ENCODE measurements at regions not wholly inside any gene's neighbourhood (a gene's known extent, or its start where the extent isn't known, plus 50 kb on each side); places are given as distances from the start of the nearest gene placed in this dataset.

DNA sequence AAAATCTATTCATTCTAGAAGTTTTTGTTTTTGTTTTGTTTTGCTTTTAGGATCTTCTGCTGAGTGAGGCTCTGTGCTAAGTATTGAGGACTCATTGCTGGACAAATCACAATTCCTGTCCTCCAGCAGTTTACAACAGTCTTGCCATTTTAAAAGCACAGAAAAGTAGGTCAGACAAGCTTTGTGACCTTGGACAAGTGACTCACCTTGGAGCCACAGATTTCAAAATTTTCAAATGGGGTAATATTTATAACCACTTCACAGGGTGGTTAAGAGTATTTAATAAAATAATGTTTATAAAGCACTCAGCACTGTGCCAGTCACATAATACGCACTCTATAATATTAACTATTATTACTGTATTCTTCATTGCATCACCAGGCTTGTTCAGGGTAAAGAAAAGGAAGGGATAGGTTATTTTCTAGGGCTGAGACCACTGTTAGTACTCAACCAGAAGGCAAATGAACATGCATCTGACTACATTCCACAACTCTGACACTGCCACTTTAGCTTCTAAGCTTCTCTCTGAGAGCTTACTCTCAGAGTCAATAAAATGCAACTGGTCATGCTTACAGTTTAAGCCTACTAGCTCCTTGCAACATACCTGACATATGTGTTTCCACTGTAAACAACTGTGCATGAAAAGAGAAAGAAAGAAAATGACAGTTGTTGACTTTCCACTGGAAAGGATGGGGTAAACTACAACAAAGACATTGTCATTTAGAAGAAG is 63.2 kb upstream of the FIBIN start:
- intact Hi-C loops (cut with micrococcal nuclease; ENCODE audit: unreplicated experiment) (no loop called here), in situ Hi-C loops (cut with HindIII; ENCODE audit: low pct_unique_long_range_greater_than_20kb, low sequenced_read_pairs) (no loop called here)
- DNase-seq (ENCODE audit: low read depth, low spot score) (no peak), ATAC-seq (no peak)
- TF ChIP-seq, protein P1, sequence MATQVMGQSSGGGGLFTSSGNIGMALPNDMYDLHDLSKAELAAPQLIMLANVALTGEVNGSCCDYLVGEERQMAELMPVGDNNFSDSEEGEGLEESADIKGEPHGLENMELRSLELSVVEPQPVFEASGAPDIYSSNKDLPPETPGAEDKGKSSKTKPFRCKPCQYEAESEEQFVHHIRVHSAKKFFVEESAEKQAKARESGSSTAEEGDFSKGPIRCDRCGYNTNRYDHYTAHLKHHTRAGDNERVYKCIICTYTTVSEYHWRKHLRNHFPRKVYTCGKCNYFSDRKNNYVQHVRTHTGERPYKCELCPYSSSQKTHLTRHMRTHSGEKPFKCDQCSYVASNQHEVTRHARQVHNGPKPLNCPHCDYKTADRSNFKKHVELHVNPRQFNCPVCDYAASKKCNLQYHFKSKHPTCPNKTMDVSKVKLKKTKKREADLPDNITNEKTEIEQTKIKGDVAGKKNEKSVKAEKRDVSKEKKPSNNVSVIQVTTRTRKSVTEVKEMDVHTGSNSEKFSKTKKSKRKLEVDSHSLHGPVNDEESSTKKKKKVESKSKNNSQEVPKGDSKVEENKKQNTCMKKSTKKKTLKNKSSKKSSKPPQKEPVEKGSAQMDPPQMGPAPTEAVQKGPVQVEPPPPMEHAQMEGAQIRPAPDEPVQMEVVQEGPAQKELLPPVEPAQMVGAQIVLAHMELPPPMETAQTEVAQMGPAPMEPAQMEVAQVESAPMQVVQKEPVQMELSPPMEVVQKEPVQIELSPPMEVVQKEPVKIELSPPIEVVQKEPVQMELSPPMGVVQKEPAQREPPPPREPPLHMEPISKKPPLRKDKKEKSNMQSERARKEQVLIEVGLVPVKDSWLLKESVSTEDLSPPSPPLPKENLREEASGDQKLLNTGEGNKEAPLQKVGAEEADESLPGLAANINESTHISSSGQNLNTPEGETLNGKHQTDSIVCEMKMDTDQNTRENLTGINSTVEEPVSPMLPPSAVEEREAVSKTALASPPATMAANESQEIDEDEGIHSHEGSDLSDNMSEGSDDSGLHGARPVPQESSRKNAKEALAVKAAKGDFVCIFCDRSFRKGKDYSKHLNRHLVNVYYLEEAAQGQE (IDR thresholded peaks at IDR 0.05; ENCODE audit: insufficient read depth in 1 of 2, low read depth in 2 of 2, low read length in 1 of 2) = no peak
- TF ChIP-seq TCF7L2 (IDR thresholded peaks at IDR 0.05; ENCODE audit: low read depth, low read length) (no peak), POLR2AphosphoS5 (IDR thresholded peaks at IDR 0.05; ENCODE audit: low read depth, low read length) (no peak), SIN3A (IDR thresholded peaks at IDR 0.05; ENCODE audit: borderline replicate concordance, insufficient read depth, low read depth, low read length) (no peak)
- TF ChIP-seq, protein P2, sequence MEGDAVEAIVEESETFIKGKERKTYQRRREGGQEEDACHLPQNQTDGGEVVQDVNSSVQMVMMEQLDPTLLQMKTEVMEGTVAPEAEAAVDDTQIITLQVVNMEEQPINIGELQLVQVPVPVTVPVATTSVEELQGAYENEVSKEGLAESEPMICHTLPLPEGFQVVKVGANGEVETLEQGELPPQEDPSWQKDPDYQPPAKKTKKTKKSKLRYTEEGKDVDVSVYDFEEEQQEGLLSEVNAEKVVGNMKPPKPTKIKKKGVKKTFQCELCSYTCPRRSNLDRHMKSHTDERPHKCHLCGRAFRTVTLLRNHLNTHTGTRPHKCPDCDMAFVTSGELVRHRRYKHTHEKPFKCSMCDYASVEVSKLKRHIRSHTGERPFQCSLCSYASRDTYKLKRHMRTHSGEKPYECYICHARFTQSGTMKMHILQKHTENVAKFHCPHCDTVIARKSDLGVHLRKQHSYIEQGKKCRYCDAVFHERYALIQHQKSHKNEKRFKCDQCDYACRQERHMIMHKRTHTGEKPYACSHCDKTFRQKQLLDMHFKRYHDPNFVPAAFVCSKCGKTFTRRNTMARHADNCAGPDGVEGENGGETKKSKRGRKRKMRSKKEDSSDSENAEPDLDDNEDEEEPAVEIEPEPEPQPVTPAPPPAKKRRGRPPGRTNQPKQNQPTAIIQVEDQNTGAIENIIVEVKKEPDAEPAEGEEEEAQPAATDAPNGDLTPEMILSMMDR (IDR thresholded peaks at IDR 0.05) = no peak
- no peaks in the 10 kb centered on the region for H3K27me3 ChIP-seq (ENCODE audit: control insufficient read depth, insufficient read depth, low read length)
- H3K9me3 ChIP-seq (ENCODE audit: control insufficient read depth, insufficient read depth, low read depth, low read length) = no peaks in the 10 kb centered on the region
- H3K27ac ChIP-seq (ENCODE audit: low read length) = no peak overlapping the region
- ChIA-PET POLR2A (no interaction called here), CTCF (no interaction called here)
- H3K4me3 ChIP-seq (ENCODE audit: low read depth in 2 of 2, low read length in 2 of 2) = no peak overlapping the region
- no TSS peak for BruUV-seq (replicated peaks)
- H3K4me1 ChIP-seq (ENCODE audit: control insufficient read depth, insufficient read depth, low read length) = no peaks in the 10 kb centered on the region
- H3K36me3 ChIP-seq (ENCODE audit: control insufficient read depth, insufficient read depth, low read length) = no peaks in the 10 kb centered on the region

DNA sequence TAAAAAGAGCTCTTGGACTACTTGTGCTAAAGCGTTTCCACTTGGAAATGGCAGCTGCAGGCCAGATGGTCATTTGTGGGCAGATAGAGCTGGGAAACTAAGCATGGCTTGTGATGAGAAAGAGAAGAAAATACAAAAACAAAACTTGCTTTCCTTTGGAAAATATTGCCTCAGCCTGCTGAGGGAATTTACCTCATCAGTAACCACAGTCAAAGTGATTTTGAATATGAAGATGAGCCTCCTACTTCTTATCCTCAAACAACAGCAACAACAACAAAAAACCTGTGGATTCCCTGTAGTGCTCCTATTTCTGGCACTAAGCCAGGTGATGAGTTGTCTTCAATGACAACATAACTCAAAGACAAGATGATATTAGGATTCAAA is 62.7 kb upstream of the FIBIN start:
- Histone ChIP-seq H3K27me3 (ENCODE audit: control insufficient read depth, insufficient read depth, low read length) (no peaks in the 10 kb centered on the region), H3K4me3 (ENCODE audit: low read depth in 2 of 2, low read length in 2 of 2) (no peak overlapping the region), H3K27ac (ENCODE audit: low read length) (no peak overlapping the region), H3K9me3 (ENCODE audit: control insufficient read depth, insufficient read depth, low read depth, low read length) (no peaks in the 10 kb centered on the region), H3K36me3 (ENCODE audit: control insufficient read depth, insufficient read depth, low read length) (no peaks in the 10 kb centered on the region), H3K4me1 (ENCODE audit: control insufficient read depth, insufficient read depth, low read length) (no peaks in the 10 kb centered on the region)
- in situ Hi-C loops (cut with HindIII; ENCODE audit: low pct_unique_long_range_greater_than_20kb, low sequenced_read_pairs) (no loop called here), intact Hi-C loops (cut with micrococcal nuclease; ENCODE audit: unreplicated experiment) (no loop called here)
- ChIA-PET POLR2A (no interaction called here), CTCF (no interaction called here)
- no peak for TF ChIP-seq SIN3A (IDR thresholded peaks at IDR 0.05; ENCODE audit: borderline replicate concordance, insufficient read depth, low read depth, low read length)
- no TSS peak for BruUV-seq (replicated peaks)
- DNase-seq (ENCODE audit: low read depth, low spot score) = no peak
- ATAC-seq = no peak

DNA sequence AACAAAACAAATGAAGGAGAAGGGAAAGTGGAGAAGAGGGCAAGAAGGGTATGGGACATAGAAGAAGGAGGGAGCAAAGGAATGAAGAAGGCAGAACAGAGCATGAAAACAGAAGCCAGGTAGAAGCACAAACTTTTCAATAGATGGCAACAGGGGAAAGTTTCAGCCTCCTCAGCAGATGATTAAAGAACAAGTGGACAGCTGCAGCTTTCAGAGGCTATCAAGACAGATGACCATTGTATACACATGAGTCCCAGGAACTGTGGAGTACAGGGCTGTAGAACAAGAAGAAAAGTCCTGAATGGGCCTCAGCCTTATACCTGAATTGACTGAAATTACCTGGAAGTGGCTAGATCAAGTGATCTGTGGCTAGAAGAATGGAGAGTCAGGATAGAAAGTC is 62.0 kb upstream of the FIBIN start:
- Histone ChIP-seq H3K4me3 (ENCODE audit: low read depth in 2 of 2, low read length in 2 of 2) (no peak overlapping the region), H3K9me3 (ENCODE audit: control insufficient read depth, insufficient read depth, low read depth, low read length) (no peaks in the 10 kb centered on the region), H3K36me3 (ENCODE audit: control insufficient read depth, insufficient read depth, low read length) (no peaks in the 10 kb centered on the region), H3K4me1 (ENCODE audit: control insufficient read depth, insufficient read depth, low read length) (no peaks in the 10 kb centered on the region), H3K27me3 (ENCODE audit: control insufficient read depth, insufficient read depth, low read length) (no peaks in the 10 kb centered on the region), H3K27ac (ENCODE audit: low read length) (no peak overlapping the region)
- BruUV-seq (replicated peaks) = no TSS peak
- TF ChIP-seq POLR2AphosphoS5 (IDR thresholded peaks at IDR 0.05; ENCODE audit: low read depth, low read length) = no peak
- TF ChIP-seq TCF7L2 (IDR thresholded peaks at IDR 0.05; ENCODE audit: low read depth, low read length) = no peak
- TF ChIP-seq, protein P2 (IDR thresholded peaks at IDR 0.05) = no peak
- TF ChIP-seq SIN3A (IDR thresholded peaks at IDR 0.05; ENCODE audit: borderline replicate concordance, insufficient read depth, low read depth, low read length) = no peak
- TF ChIP-seq, protein P1 (IDR thresholded peaks at IDR 0.05; ENCODE audit: insufficient read depth in 1 of 2, low read depth in 2 of 2, low read length in 1 of 2) = no peak
- intact Hi-C loops (cut with micrococcal nuclease; ENCODE audit: unreplicated experiment) (no loop called here), in situ Hi-C loops (cut with HindIII; ENCODE audit: low pct_unique_long_range_greater_than_20kb, low sequenced_read_pairs) (no loop called here)
- ChIA-PET POLR2A (no interaction called here), CTCF (no interaction called here)
- ATAC-seq = no peak
- DNase-seq (ENCODE audit: low read depth, low spot score) = no peak

All from Panc1 (cell line).